ENCODE measurements at regions not wholly inside any gene's neighbourhood (a gene's known extent, or its start where the extent isn't known, plus 50 kb on each side); places are given as distances from the start of the nearest gene placed in this dataset.

- no peak overlapping the region for H3K9ac ChIP-seq (ENCODE audit: insufficient read depth in 1 of 2, low read depth in 2 of 2, low read length in 2 of 2)
- TF ChIP-seq HCFC1 (IDR thresholded peaks at IDR 0.05; ENCODE audit: low read depth, low read length) (no peak), SRF (CRISPR knock-in tag; IDR thresholded peaks at IDR 0.05) (no peak), ZNF311 (CRISPR knock-in tag; IDR thresholded peaks at IDR 0.05) (no peak), RBBP5 (IDR thresholded peaks at IDR 0.05; ENCODE audit: borderline replicate concordance, insufficient read depth, low read length, poor library complexity, severe bottlenecking) (no peak), NR4A1 (CRISPR knock-in tag; IDR thresholded peaks at IDR 0.05) (no peak), NR4A1 (tag; IDR thresholded peaks at IDR 0.05) (no peak), BDP1 (IDR thresholded peaks at IDR 0.05; ENCODE audit: insufficient read depth, insufficient read length) (no peak), NR0B1 (IDR thresholded peaks at IDR 0.05; ENCODE audit: partially characterized antibody) (no peak), USF2 (CRISPR knock-in tag; IDR thresholded peaks at IDR 0.05) (no peak), CHD4 (IDR thresholded peaks at IDR 0.05; ENCODE audit: insufficient read depth, insufficient replicate concordance, low read depth, low read length, poor library complexity, severe bottlenecking) (no peak), FOS (IDR thresholded peaks at IDR 0.05; ENCODE audit: extremely low read depth, insufficient read length) (no peak), RFX5 (IDR thresholded peaks at IDR 0.05; ENCODE audit: low read depth, low read length) (no peak)
- no TSS peak for BruUV-seq (replicated peaks)
- POLR2A ChIA-PET = interaction anchor here (0.6 kb wide), 1 partner anchor 163 kb away, joined by 3 read pairs; no protein-coding TSS in a partner anchor
- no peaks in the 10 kb centered on the region for H3K36me3 ChIP-seq (ENCODE audit: control insufficient read depth, insufficient read depth, low read length)
- H3K9me1 ChIP-seq (ENCODE audit: control insufficient read depth, insufficient read depth, low read length) = no peaks in the 10 kb centered on the region
- ATAC-seq = no peak
- no peaks in the 10 kb centered on the region for H3K27me3 ChIP-seq (ENCODE audit: control insufficient read depth in 2 of 2, insufficient read depth in 2 of 2, low read length in 2 of 2)
- no peak overlapping the region for H3K4me3 ChIP-seq
- intact Hi-C loops (cut with micrococcal nuclease) = no loop called here
- in situ Hi-C loops (cut with MboI) = no loop called here
- WGBS (ENCODE audit: insufficient coverage, low coverage, missing lambda C conversion rate) = 67% methylated on average over 1 of the region's 1 CpG
- H3K4me1 ChIP-seq (replicated peaks in 1 of 2; ENCODE audit: control insufficient read depth in 2 of 2, insufficient read depth in 2 of 2, low read length in 2 of 2) = peaks cover 6 to 15% of the 10 kb centered on the region in 2 experiments; a peak in 3 of 5 replicates
- H3K27ac ChIP-seq (ENCODE audit: extremely low read depth, low read depth, low read length) = no peak overlapping the region
- no peak for DNase-seq (ENCODE audit: extremely low read depth in 1 of 4, low spot score in 3 of 4)
- H2AFZ ChIP-seq (ENCODE audit: low read depth, low read length) = no peak overlapping the region
- no peak for FAIRE-seq
- no peaks in the 10 kb centered on the region for H4K20me1 ChIP-seq (replicated peaks; ENCODE audit: control insufficient read depth, insufficient read depth, low read length)
- peaks cover 5% of the 10 kb centered on the region; the same call in 1 of the 3 replicates for H3K79me2 ChIP-seq (ENCODE audit: control insufficient read depth, insufficient read depth, low read length)
- CTCF ChIA-PET (ENCODE audit: low intra/inter-chr PET ratio) = no interaction called here
- no peaks in the 10 kb centered on the region for H3K9me3 ChIP-seq (replicated peaks; ENCODE audit: control insufficient read depth, insufficient read depth, low read depth, low read length)
- H3K4me2 ChIP-seq (ENCODE audit: insufficient read depth, low read length) = no peak overlapping the region
Measured at GRCh38 chr1:245001252-245001651, 136.9 kb upstream of the HNRNPU start.

Measured in K562 (cell line).